ENCODE measurements at regions not wholly inside any gene's neighbourhood (a gene's known extent, or its start where the extent isn't known, plus 50 kb on each side); places are given as distances from the start of the nearest gene placed in this dataset.

GRCh38 chr17:65477600-65477999 is 83.8 kb downstream of the AXIN2 start:
- DNase-seq (ENCODE audit: low spot score), result no peak

- no peak for DNase-seq (ENCODE audit: low spot score)
These were observed 86.8 kb downstream of the AXIN2 start for GRCh38 chr17:65474660-65475059.

GRCh38 chr17:65473985-65474384 is 87.5 kb downstream of the AXIN2 start:
- no peak for DNase-seq (ENCODE audit: low spot score)

- no peak for DNase-seq (ENCODE audit: low spot score)
These were observed 88.1 kb downstream of the AXIN2 start for GRCh38 chr17:65473363-65473762.

GRCh38 chr17:65472666-65473309 is 88.7 kb downstream of the AXIN2 start:
- DNase-seq (ENCODE audit: low spot score), result no peak

GRCh38 chr17:65470783-65471182 is 90.7 kb downstream of the AXIN2 start:
- DNase-seq (ENCODE audit: low spot score), result no peak

GRCh38 chr17:65468321-65468720 is 93.1 kb downstream of the AXIN2 start:
- DNase-seq (ENCODE audit: low spot score), result no peak

GRCh38 chr17:65467156-65467555 is 94.3 kb downstream of the AXIN2 start:
- DNase-seq (ENCODE audit: low spot score), result no peak

- DNase-seq (ENCODE audit: low spot score), result no peak
These were observed 94.9 kb downstream of the AXIN2 start for GRCh38 chr17:65466547-65466946.

GRCh38 chr17:65463242-65463641 is 98.2 kb downstream of the AXIN2 start:
- DNase-seq (ENCODE audit: low spot score), result no peak

- DNase-seq (ENCODE audit: low spot score), result no peak
These were observed 101.6 kb downstream of the AXIN2 start for GRCh38 chr17:65459677-65460347.

- no peak for DNase-seq (ENCODE audit: low spot score)
These were observed 103.7 kb downstream of the AXIN2 start for GRCh38 chr17:65457635-65458257.

- no peak for DNase-seq (ENCODE audit: low spot score)
These were observed 104.3 kb downstream of the AXIN2 start for GRCh38 chr17:65457183-65457582.

GRCh38 chr17:65456368-65457151 is 104.9 kb downstream of the AXIN2 start:
- DNase-seq (ENCODE audit: low spot score), result no peak

- no peak for DNase-seq (ENCODE audit: low spot score)
These were observed 105.5 kb downstream of the AXIN2 start for GRCh38 chr17:65455972-65456343.

GRCh38 chr17:65455154-65455971 is 106.1 kb downstream of the AXIN2 start:
- DNase-seq (ENCODE audit: low spot score), result no peak

- no peak for DNase-seq (ENCODE audit: low spot score)
These were observed 108.1 kb downstream of the AXIN2 start for GRCh38 chr17:65453204-65453931.

- DNase-seq (ENCODE audit: low spot score), result no peak
These were observed 112.0 kb downstream of the AXIN2 start for GRCh38 chr17:65449495-65449894.

- DNase-seq (ENCODE audit: low spot score), result no peak
These were observed 113.6 kb downstream of the AXIN2 start for GRCh38 chr17:65447823-65448222.

- no peak for DNase-seq (ENCODE audit: low spot score)
These were observed 114.5 kb downstream of the AXIN2 start for GRCh38 chr17:65446838-65447526.

- no peak for DNase-seq (ENCODE audit: low spot score)
These were observed 115.4 kb downstream of the AXIN2 start for GRCh38 chr17:65446043-65446442.

Measured in germinal center (tissue), 1 donor.